ENCODE measurements at regions not wholly inside any gene's neighbourhood (a gene's known extent, or its start where the extent isn't known, plus 50 kb on each side); places are given as distances from the start of the nearest gene placed in this dataset.
"Not testable (repeated sequence)": the region's sequence is repeated elsewhere in the genome, so short reads cannot be mapped to it uniquely, and the experiment has no call there.

DNA sequence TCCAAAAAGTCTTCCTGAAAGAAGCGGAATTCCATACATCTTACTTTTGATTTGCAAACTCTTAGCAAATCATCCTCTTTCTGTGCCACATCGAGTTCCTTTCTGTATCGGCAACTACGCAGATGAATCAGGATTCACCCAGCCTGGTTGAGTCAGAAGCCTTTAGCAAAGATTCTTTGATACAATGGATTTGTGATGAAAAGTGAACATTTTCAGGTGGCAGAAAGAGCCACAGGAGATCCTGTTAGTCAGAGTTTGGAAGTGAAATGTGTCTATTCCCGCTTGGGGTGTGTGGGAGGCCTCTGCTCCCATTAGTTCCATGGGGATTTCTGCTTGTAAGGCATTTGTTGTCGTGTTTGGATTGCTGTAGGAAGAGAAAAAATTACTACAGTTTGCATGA lies 351.8 kb upstream of the WWC1 start:
- no peak for DNase-seq (ENCODE audit: low spot score)

DNA sequence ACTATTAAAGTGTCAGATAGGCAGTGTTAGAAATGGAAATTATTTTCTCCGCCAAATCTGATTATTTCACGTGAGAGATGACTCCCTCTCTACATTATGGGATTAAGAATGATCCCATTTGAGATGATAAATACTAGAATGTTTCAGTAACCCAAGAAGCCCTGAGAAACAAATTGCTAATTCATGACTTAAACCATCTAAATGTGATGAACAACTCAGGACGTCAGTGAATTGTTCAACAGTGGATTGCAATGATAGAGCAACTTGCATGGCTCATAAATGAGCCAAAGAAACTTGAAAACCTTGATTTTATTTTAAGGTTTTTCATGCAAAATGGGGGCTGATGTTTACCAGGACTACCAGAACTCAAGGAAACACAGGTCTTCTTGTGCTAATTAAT lies 350.5 kb upstream of the WWC1 start:
- no peak for DNase-seq (ENCODE audit: low spot score)

- not testable (repeated sequence) for DNase-seq (ENCODE audit: low spot score)
Measured at GRCh38 chr5:167941556-167941955, 349.9 kb upstream of the WWC1 start.

DNA sequence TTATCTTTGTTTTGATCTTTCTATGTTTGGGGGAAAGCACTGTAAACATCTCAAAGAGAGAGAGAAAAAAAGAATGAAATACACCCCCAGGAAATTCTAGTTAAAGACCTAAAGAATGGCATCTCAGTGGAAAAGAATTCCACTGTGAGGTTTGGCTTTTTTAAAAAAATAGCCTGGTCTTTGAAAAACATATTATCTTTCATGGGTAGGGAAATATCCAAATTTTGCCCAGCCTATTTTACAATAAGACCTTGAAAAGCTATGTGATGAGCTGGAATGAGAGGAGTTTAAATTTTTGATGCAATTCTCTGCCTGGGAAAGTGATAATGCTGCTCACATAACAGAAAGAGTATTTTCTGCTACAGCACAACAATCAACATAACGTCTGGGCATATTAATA lies 348.1 kb upstream of the WWC1 start:
- no peak for DNase-seq (ENCODE audit: low spot score)

DNA sequence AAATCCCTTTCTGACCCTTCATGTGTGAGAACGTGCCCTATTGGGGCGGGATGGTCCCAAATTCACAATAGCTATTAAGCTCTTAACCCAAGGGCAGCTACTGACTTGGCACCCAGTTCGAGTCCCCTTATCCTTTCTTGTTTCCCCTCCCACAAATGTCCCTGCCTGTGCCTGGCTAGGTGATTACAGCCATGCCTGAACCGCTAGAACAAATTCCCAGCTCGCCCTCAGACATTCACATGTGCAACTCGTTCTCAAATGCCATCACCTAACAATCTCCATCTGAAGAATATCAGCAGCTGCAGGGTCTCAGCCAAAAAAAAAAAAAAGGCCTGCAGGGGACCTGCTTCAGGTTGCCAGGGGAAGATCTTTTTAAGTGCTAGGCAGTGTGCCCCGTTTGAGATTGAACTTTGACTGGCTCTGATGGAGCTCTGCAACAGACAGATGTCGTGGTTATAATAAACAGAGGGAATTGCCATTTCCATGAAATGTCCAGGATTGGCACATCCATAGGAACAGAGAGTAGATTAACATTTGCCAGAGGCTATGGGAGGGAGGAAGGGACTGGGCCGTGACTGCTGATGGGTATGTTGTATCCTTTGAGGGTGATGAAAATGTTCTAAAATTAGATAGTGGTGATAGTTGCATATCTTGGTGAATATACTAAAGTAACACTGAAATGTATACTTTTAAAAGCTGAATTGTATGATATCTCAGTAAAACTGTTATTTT lies 347.2 kb upstream of the WWC1 start:
- DNase-seq (ENCODE audit: low spot score): no peak

DNA sequence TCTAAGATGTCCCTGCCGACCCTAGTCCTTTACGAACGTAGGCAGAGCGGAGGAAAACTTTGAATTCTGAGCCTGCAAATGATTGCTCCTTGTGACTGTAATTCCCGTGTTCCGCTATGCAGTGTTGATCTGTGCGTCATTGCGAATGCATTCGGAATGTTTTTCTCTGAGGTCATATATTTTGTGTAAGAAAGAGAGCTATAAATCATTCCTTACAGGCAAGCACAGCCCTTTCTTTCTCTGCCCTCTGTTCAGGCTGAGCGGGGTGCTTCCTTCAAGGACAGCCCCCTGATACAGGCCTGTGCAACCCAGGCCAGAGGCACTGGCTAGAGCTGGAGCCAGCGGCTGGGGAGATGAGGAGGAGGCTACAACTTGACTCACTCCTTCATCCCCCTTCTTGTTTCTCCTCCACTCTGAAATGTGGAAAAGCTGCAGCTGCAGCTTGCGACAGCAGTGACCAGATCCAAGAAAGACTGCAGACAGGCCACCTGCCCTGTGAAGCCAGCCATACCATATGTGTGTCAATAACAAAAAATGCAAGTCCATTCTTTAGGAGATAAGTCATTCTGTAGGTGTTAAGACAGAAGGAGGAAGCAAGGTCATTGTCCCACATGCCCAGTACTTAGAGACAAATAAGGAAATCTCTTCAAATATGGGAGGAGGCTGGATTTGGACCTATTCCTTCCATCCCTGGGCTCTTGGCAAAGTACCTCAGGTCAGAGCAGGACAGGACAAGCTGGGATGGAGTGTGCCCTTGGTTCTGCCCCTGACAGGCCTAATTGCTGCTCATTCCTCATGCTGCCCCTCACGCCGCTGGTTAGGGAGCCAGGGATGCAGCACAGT lies 345.7 kb upstream of the WWC1 start:
- DNase-seq (ENCODE audit: low spot score): no peak

- DNase-seq (ENCODE audit: low spot score): no peak
Measured at GRCh38 chr5:167947306-167947705, 344.1 kb upstream of the WWC1 start.

GRCh38 chr5:167948251-167948650 lies 343.2 kb upstream of the WWC1 start:
- no peak for DNase-seq (ENCODE audit: low spot score)

DNA sequence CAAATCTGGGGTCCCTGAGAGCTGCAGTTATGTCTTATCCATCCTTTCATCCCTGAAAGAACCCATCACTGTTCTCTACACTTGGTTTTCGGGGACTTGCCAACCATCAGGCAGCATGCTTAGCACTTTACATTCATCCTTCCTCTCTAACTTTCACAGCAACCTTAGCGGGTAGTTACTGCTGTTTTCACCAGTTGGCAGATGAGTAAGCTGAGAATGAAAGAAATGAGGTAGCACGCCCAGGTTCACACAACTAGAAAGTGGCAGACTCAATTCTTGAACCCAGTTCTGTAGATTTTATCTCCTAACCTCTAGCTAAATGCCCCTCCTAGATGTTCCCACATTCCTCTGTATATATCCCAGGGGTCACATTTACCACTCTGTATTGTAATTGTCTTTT lies 342.0 kb upstream of the WWC1 start:
- DNase-seq (ENCODE audit: low spot score): no peak

- no peak for DNase-seq (ENCODE audit: low spot score)
Measured at GRCh38 chr5:167950126-167950721, 341.2 kb upstream of the WWC1 start.

DNA sequence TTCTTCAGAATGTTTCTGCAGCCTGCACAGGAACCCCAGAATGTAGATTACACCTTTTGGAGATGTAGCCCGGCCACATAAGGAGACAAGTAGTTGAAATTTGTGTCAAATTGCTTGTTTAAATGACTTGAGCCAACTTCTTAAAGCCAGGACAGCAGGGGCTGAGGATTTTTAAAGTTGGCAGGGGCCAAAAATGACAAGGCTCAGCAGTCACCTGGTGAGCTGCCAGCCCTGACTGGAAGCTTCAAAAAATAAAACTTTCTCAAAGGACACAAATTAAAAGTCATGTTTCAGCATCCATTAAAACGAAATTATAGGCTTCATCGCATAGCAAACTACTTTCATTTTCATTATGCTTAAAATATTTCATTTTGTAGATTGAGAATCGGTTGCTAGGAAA lies 340.3 kb upstream of the WWC1 start:
- DNase-seq (ENCODE audit: low spot score): no peak

GRCh38 chr5:167952278-167952995 lies 339.0 kb upstream of the WWC1 start:
- DNase-seq (ENCODE audit: low spot score): no peak

GRCh38 chr5:167953151-167953798 lies 338.2 kb upstream of the WWC1 start:
- no peak for DNase-seq (ENCODE audit: low spot score)

DNA sequence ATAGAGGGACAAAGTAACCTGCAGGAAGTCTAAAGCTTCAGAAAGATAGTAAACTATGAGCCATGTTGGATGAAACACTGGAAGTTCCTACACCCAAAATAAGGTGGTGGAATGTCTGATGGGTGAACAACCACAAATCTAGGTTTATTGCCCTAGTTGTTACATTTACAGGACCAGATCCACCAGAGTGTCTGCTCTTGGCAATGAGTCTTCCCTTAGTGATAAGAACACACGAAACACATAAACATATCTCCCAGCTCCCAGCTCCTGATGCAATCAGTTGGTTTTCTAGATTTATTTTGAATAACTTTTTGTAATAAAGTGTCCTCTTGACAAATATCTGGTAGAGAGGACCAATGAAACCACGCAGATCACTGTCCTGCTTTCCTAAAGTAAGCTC lies 329.7 kb upstream of the WWC1 start:
- DNase-seq (ENCODE audit: low spot score): no peak

GRCh38 chr5:167964529-167964928 lies 326.9 kb upstream of the WWC1 start:
- DNase-seq (ENCODE audit: low spot score): peak; percentile 7

GRCh38 chr5:167965710-167966109 lies 325.7 kb upstream of the WWC1 start:
- no peak for DNase-seq (ENCODE audit: low spot score)

GRCh38 chr5:167966979-167967378 lies 324.5 kb upstream of the WWC1 start:
- DNase-seq (ENCODE audit: low spot score): no peak

GRCh38 chr5:167967494-167968177 lies 323.8 kb upstream of the WWC1 start:
- no peak for DNase-seq (ENCODE audit: low spot score)

DNA sequence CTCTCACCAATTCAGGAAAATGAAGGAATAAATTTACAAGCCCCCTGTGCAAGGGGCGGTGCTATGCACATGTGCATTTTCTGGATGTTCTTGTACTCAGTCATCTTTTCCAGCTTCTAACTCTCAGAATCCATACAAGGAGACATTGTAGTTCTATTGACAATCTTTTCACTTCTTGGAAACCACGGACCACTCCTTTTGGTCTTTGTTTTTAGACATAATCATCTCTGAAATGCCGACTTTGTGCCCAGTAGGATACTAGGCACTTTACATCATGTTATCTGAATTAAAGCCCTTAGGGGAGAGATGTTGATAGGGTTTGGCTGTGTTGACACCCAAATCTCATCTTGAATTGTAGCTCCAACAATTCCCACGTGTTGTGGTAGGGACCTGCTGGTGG lies 322.6 kb upstream of the WWC1 start:
- no peak for DNase-seq (ENCODE audit: low spot score)

DNA sequence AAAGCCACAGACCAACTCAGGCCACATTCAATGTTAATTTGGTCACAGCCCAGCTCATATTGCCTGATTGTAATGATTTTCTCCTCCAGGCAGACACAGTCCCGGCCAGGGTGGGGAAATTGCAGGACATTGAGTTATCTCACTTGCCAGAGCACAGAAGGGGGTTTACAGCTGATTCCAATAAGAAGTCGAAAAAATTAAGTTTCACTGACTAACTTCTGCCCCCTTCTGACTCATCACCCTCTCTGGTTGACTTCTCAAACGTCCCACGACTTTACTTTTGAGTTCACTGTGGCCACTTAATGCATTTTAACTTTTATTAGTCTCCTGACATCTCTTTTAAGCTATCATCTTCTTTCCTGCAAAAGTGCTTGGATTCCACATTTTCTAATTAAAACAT lies 321.4 kb upstream of the WWC1 start:
- DNase-seq (ENCODE audit: low spot score): no peak

GRCh38 chr5:167971706-167972105 lies 319.7 kb upstream of the WWC1 start:
- DNase-seq (ENCODE audit: low spot score): no peak

All from RKO (cell line).